ENCODE measurements at regions not wholly inside any gene's neighbourhood (a gene's known extent, or its start where the extent isn't known, plus 50 kb on each side); places are given as distances from the start of the nearest gene placed in this dataset.
"Not testable (repeated sequence)": the region's sequence is repeated elsewhere in the genome, so short reads cannot be mapped to it uniquely, and the experiment has no call there.

GRCh38 chr10:45144326-45145070, 143.8 kb downstream of the ZNF22 start:
- Mint-ChIP-seq H3K27ac (ENCODE audit: unreplicated experiment) (no peak overlapping the region), H3K4me3 (ENCODE audit: unreplicated experiment) (no peak overlapping the region), H3K36me3 (ENCODE audit: unreplicated experiment) (no peaks in the 10 kb centered on the region), H3K9me3 (ENCODE audit: unreplicated experiment) (no peaks in the 10 kb centered on the region), H3K4me1 (ENCODE audit: unreplicated experiment) (no peaks in the 10 kb centered on the region), H3K27me3 (ENCODE audit: unreplicated experiment) (peaks cover 11% of the 10 kb centered on the region)
- no peak for TF ChIP-seq CTCF (IDR thresholded peaks at IDR 0.05)
- no peak for DNase-seq (ENCODE audit: extremely low spot score, unreplicated experiment)

GRCh38 chr10:45145143-45145542, 144.4 kb downstream of the ZNF22 start:
- not testable (repeated sequence) for H3K4me1 Mint-ChIP-seq (ENCODE audit: unreplicated experiment)
- peaks cover 11% of the 10 kb centered on the region for H3K27me3 Mint-ChIP-seq (ENCODE audit: unreplicated experiment)

GRCh38 chr10:45147000-45147399, 146.3 kb downstream of the ZNF22 start:
- Mint-ChIP-seq H3K27me3 (ENCODE audit: unreplicated experiment) (peaks cover 9% of the 10 kb centered on the region), H3K4me3 (ENCODE audit: unreplicated experiment) (no peak overlapping the region), H3K4me1 (ENCODE audit: unreplicated experiment) (no peaks in the 10 kb centered on the region), H3K36me3 (ENCODE audit: unreplicated experiment) (no peaks in the 10 kb centered on the region), H3K27ac (ENCODE audit: unreplicated experiment) (no peak overlapping the region), H3K9me3 (ENCODE audit: unreplicated experiment) (no peaks in the 10 kb centered on the region)
- TF ChIP-seq CTCF (IDR thresholded peaks at IDR 0.05): no peak
- DNase-seq (ENCODE audit: extremely low spot score, unreplicated experiment): no peak

More at GRCh38 chr10:45145143-45145542, 144.4 kb downstream of the ZNF22 start:
- not testable (repeated sequence) for H3K4me3 Mint-ChIP-seq (ENCODE audit: unreplicated experiment); H3K27ac Mint-ChIP-seq (ENCODE audit: unreplicated experiment); H3K9me3 Mint-ChIP-seq (ENCODE audit: unreplicated experiment); DNase-seq (ENCODE audit: extremely low spot score, unreplicated experiment); H3K36me3 Mint-ChIP-seq (ENCODE audit: unreplicated experiment)

- H3K9me3 Mint-ChIP-seq (ENCODE audit: unreplicated experiment): no peaks in the 10 kb centered on the region
- TF ChIP-seq CTCF (IDR thresholded peaks at IDR 0.05): no peak
- DNase-seq (ENCODE audit: extremely low spot score, unreplicated experiment): no peak
- H3K27ac Mint-ChIP-seq (ENCODE audit: unreplicated experiment): no peak overlapping the region
- no peak overlapping the region for H3K4me3 Mint-ChIP-seq (ENCODE audit: unreplicated experiment)
- no peaks in the 10 kb centered on the region for H3K27me3 Mint-ChIP-seq (ENCODE audit: unreplicated experiment)
- H3K4me1 Mint-ChIP-seq (ENCODE audit: unreplicated experiment): no peaks in the 10 kb centered on the region
- no peaks in the 10 kb centered on the region for H3K36me3 Mint-ChIP-seq (ENCODE audit: unreplicated experiment)
Observed at GRCh38 chr10:45150997-45151396, 150.3 kb downstream of the ZNF22 start.

- Mint-ChIP-seq H3K4me1 (ENCODE audit: unreplicated experiment) (no peaks in the 10 kb centered on the region), H3K27me3 (ENCODE audit: unreplicated experiment) (no peaks in the 10 kb centered on the region), H3K9me3 (ENCODE audit: unreplicated experiment) (no peaks in the 10 kb centered on the region), H3K36me3 (ENCODE audit: unreplicated experiment) (no peaks in the 10 kb centered on the region), H3K27ac (ENCODE audit: unreplicated experiment) (no peak overlapping the region), H3K4me3 (ENCODE audit: unreplicated experiment) (no peak overlapping the region)
- DNase-seq (ENCODE audit: extremely low spot score, unreplicated experiment): no peak
- no peak for TF ChIP-seq CTCF (IDR thresholded peaks at IDR 0.05)
Observed at GRCh38 chr10:45151467-45152214, 150.9 kb downstream of the ZNF22 start.

Measured in osteocyte (in vitro differentiated cells).